NB4 (cell line): ENCODE measurements at regions not wholly inside any gene's neighbourhood (a gene's known extent, or its start where the extent isn't known, plus 50 kb on each side); places are given as distances from the start of the nearest gene placed in this dataset.

Source experiments
- DNase-seq: peaks from one replicate; pipeline ENCODE4 v3.0.0; 2010; ENCODE audit warnings: low read depth
- H3K4me3 ChIP-seq: one replicate; pipeline ENCODE4 v1.5.1; 2011; ENCODE audit warnings: mild to moderate bottlenecking, low read depth, low read length, moderate library complexity
- MYC ChIP-seq: IDR thresholded peaks from 2 replicates; pipeline ENCODE4 v1.6.1; 2011; ENCODE audit warnings: low read depth, low read length
- POLR2A ChIP-seq: IDR thresholded peaks from 2 replicates; pipeline ENCODE4 v1.6.1; 2011; ENCODE audit warnings: mild to moderate bottlenecking; ENCODE audit not compliant: insufficient read length; ENCODE audit errors: extremely low read depth
- TF ChIP-seq, protein P1 (sequence below): IDR thresholded peaks from one replicate; pipeline ENCODE4 v1.5.1; 2012; ENCODE audit warnings: low read depth, low read length
- TF ChIP-seq, protein P2 (sequence below): IDR thresholded peaks from 2 replicates; pipeline ENCODE4 v1.6.1; 2011; ENCODE audit warnings: low read depth, low read length

DNA sequence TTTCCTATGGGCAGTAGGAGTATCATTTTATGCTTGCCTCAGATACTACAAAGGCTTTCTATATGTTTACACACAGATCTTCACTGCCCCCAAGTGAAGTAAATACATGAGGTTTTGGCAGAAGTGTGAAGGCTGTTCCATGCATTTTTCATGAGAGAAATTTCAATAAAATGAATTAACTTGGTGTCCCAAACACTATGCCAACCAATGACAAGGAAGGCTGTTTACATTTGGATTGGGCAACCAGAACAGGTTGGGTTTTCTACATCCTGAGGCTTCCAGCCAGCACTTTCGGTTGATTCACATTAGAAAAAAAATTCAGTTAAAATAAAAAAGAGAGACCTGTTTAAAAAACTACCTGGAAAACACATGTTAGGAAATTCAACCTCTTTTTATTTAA, 625.4 kb downstream of the KCNJ2 start:
- H3K4me3 ChIP-seq, result no peak overlapping the region
- no peak for DNase-seq
- TF ChIP-seq, protein P1, sequence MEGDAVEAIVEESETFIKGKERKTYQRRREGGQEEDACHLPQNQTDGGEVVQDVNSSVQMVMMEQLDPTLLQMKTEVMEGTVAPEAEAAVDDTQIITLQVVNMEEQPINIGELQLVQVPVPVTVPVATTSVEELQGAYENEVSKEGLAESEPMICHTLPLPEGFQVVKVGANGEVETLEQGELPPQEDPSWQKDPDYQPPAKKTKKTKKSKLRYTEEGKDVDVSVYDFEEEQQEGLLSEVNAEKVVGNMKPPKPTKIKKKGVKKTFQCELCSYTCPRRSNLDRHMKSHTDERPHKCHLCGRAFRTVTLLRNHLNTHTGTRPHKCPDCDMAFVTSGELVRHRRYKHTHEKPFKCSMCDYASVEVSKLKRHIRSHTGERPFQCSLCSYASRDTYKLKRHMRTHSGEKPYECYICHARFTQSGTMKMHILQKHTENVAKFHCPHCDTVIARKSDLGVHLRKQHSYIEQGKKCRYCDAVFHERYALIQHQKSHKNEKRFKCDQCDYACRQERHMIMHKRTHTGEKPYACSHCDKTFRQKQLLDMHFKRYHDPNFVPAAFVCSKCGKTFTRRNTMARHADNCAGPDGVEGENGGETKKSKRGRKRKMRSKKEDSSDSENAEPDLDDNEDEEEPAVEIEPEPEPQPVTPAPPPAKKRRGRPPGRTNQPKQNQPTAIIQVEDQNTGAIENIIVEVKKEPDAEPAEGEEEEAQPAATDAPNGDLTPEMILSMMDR, result no peak
- no peak for TF ChIP-seq MYC
- no peak for TF ChIP-seq POLR2A
- TF ChIP-seq, protein P2, sequence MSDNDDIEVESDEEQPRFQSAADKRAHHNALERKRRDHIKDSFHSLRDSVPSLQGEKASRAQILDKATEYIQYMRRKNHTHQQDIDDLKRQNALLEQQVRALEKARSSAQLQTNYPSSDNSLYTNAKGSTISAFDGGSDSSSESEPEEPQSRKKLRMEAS, result no peak

DNA sequence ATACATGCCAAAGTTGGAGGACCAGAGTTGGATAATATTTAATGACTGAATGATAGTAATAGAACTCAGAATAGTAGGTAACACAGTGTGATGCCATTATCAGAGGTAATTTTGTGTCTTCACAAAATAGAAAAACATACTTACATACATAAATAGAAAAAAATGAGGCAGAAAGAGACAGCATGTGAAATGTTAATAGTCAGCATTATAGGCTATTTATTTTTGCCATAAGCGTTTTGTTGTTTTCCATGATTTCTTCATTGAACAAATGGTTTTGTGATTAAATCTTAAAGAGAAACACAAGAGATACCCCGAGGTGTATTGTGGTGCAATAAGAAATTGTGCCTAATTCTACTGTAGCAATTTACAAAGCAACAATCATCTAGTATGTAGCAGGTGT, 626.3 kb downstream of the KCNJ2 start:
- DNase-seq, result no peak
- TF ChIP-seq, protein P2, result no peak
- TF ChIP-seq POLR2A (no peak), MYC (no peak)
- TF ChIP-seq, protein P1, result no peak

DNA sequence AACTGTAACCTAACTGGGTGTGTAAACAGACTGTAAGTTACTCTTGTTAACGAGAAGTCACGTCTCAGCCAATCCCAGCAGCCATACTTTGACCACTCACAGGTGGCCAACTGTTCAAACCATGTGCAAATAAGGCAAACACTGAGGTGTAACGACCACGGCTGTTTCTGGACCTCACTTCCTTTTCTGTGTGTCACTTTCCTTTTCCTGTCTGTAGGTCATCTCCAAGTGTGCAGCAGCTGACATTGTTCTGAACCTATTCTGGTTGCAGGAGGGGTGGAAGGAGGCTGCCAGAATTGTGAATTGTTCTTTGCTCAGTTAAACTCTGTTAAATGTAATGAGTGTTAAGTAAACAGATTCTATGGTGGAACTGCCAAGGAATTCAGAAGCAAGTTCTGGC, 627.4 kb downstream of the KCNJ2 start:
- TF ChIP-seq, protein P1, result no peak
- TF ChIP-seq, protein P2, result no peak
- no peak for TF ChIP-seq POLR2A
- no peak for TF ChIP-seq MYC
- no peak for DNase-seq
- H3K4me3 ChIP-seq, result no peak overlapping the region

More for the DNA sequence above, 626.3 kb downstream of the KCNJ2 start:
- no peak overlapping the region for H3K4me3 ChIP-seq

DNA sequence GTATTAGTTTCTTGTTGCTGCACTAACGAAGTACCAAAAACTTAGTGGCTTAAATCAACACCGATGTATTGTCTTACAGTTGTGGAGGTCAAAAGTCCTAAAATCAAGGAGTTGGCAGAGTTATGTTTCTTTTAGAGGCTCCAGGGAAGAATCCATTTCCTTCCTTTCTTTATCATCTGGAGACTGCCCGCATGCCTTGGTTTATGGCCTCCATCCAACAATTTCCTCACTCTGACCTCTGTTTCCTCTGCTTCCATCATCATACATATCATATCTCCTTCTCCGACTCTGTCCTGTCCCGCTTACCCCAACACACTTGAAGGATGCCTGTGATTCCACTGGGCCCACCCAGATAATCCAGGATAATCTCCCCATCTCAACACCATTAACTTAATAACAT, 627.8 kb downstream of the KCNJ2 start:
- DNase-seq, result no peak
- TF ChIP-seq POLR2A (no peak), MYC (no peak)
- TF ChIP-seq, protein P2, result no peak
- TF ChIP-seq, protein P1, result no peak
- H3K4me3 ChIP-seq, result no peak overlapping the region

DNA sequence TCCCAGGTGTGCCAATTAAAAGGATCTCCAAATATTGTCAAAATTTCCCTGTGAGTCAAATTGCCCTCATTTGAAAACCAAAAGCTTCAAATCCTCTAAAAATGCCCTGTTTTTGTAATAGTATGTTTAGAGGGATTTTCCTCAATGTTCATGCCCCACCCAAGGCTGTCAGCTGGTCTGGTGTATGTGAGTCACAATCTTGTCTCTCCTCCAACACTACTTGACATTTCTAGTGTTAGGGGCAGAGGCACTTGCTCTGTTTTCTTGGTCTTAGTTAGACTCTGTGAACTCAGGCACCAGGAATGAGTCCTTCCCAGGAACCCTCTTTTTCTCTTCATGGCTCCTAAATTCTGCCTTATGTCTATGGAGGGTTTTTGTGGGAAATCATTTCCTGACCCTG, 634.8 kb downstream of the KCNJ2 start:
- no peak overlapping the region for H3K4me3 ChIP-seq
- TF ChIP-seq POLR2A (no peak), MYC (no peak)
- TF ChIP-seq, protein P2, result no peak
- TF ChIP-seq, protein P1, result no peak
- no peak for DNase-seq
